HG03025 (cell line): ENCODE measurements at regions not wholly inside any gene's neighbourhood (a gene's known extent, or its start where the extent isn't known, plus 50 kb on each side); places are given as distances from the start of the nearest gene placed in this dataset.
"Not testable (repeated sequence)": the region's sequence is repeated elsewhere in the genome, so short reads cannot be mapped to it uniquely, and the experiment has no call there.

ENCODE experiments used
- ATAC-seq: cut with Tn5 transposase; IDR thresholded peaks from one replicate; pipeline ENCODE4 v1.9.1; 2021; ENCODE audit warnings: mild to moderate bottlenecking, moderate library complexity; ENCODE audit not compliant: unreplicated experiment, low FRiP score

- ATAC-seq: no peak
Observed at GRCh38 chr14:106728611-106729010, 1202.2 kb downstream of the TMEM121 start.

DNA sequence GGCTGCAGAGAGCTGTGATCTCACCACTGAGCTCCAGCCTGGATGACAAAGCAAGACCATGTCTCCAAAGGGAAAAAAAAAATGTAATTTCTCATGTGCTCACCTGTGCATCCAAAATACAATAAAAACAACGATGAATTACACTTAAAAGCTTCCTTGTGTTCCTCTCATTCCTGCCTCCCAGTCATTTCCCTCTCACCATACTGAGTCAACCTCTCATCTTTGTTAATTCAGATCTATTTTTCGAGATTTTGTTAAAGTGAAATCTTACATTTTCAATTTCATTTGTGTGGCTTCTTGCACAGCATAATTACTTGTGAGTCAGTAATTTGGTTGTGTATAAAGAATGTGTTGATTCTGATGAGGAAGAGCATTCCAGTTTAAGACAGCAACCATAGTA, 1203.2 kb downstream of the TMEM121 start:
- ATAC-seq: no peak

DNA sequence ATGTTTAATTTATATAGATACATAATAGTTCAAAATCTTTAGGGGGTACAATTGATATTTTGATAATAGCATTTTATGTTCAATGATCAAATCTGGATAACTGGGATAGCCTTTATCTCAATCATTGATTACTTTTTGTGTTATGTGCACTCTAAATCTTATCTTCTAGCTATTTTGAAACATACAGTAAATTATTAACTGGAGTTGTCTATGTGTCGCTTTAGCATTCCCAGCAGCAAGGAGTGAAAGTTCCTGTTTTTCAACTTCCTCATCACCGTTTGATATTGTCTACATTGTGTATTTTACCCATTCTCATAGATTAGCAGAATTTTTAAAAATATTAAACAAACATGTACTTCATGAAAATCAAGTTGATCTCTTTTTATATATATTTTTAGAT, 1207.4 kb downstream of the TMEM121 start:
- no peak for ATAC-seq

- no peak for ATAC-seq
Observed at GRCh38 chr14:106737021-106737420, 1210.6 kb downstream of the TMEM121 start.

DNA sequence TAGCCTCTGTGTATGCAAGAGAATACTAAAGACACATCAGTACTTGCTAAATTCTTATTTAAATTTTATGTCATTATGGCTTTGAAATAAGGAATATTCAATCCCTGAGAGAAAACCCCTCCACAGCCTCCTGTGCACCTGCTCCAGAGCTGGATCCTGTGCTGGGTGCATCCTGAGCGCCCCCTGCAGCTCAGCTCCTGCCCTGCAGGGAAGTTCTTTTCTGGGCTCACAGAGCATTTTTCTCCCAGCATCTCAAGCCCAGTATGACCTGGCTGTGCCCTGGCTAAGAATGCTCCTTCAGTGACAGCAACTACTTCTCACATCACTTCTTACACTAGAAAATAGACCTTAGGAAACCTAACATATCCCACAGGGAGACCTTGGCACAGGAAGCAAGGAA, 1211.7 kb downstream of the TMEM121 start:
- no peak for ATAC-seq

DNA sequence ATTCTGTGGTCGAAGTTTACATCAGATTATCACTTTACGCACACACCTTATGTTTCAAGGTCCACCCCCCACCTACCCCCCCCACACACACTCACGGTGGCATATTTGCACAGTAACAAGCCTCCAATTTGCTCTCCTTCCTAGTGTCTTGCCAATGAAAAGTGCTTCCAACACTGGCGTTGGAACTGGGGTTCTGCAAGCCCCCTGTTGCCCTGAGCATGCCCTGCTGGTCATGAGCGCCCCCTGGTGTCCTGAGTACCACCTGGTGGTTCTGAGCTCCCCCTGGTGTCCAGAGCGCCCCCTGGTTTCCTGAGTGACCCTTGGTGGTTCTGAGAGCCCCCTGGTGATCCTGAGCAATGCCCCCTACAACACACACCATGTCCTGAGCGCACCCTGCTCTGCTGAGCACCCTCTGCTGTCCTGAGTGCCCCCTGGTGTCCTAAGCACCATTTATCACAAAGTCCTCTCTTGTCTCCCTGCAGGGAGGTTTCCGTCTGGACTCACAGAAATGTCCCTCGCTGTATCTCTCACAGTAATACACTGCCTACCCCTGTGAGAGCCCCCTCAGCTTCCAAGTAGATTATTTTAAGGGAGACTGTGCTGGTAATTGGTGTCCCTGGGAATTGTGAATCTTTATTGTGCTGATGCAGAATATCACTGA, 1212.3 kb downstream of the TMEM121 start:
- ATAC-seq: not testable (repeated sequence)

DNA sequence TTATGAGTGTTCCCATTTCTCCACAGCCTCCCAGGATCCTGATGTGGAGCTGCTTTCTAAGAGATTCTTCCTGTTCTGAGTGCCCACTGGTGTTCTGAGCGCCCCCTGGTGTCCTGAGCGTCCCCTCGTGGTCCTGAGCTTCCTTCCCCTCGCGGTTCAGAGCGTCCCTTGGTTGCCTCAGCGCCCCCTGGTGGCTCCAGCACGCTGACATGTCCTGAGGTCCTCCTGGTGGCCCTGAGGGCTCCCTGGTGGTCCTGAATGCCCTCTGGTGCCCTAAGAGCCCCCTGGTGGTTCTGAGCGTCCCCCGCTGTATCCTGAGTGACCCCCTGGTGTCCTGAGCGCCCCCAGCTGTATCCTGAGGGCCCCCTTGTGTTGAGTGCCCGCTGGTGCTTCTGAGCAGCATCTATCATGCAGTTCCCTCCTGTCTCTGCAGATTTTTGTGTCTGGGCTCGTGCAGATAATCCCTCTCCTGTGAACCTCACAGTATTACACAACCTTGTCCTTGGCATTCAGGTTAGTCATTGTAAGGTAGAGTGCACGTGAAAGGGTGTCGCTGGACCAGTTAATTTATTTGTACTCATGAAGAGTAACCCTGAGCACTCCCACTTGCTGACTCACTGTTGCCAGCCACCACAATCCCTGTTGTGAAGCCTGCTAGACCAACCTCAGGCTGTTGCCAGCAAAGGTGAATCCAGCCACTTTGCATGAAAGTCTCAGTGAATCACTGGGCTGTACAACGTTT, 1214.9 kb downstream of the TMEM121 start:
- ATAC-seq: not testable (repeated sequence)

DNA sequence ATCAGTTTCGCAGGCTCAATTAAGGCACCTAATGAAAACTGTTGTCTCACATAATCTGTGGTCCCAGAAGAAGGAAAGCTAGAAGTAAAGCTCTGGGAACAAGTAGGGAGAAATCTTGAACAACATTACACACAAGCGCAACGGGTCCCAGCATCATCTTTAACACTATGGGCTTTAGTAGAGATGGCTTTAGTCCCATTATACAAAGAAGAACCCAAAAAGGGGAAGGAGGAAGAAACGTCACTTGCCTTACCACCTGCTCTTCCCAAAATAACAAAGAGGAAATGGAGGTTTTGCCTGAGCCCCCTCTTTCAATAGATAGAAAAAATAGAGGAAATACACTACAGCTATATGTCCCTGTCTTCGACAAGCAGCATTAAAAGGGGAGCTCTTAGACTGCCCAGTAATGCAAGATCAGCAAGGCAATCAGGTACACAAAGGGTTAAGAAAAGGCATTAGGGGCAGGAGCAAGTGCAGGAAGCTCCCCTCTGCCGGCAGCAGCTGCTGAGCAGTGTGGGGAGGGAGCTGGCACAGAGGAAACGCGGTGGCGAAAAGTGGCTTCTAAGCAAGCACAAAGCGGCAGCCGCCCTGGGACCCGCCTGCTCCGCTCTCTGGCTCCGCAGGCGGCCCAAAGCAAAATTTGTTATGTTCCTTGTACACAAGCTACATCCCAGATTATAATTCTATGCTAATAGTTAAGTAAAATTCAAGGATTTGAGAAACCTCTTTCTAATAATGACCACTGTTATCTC, 1218.8 kb downstream of the TMEM121 start:
- peak; percentile 51 for ATAC-seq

- not testable (repeated sequence) for ATAC-seq
Observed at GRCh38 chr14:106750089-106750488, 1223.7 kb downstream of the TMEM121 start.

DNA sequence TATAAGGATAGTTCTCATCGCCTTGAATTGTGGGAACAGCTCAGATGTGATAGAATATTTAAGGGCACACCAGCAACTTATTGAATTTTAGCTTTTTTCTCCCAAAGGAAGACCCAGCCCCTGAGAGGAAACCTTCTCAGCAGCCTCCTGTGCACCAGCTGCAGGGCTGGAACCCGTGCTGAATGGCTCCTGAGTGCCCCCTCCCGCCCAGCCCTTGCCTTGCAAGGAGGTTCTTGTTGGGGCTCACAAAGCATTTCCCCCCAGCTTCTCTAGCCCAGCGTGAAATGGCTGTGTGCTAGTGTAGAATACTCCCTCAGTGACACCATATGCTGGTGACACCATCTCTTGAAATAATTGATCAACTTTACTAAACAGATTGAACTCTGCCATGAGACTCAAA, 1227.4 kb downstream of the TMEM121 start:
- ATAC-seq: not testable (repeated sequence)

DNA sequence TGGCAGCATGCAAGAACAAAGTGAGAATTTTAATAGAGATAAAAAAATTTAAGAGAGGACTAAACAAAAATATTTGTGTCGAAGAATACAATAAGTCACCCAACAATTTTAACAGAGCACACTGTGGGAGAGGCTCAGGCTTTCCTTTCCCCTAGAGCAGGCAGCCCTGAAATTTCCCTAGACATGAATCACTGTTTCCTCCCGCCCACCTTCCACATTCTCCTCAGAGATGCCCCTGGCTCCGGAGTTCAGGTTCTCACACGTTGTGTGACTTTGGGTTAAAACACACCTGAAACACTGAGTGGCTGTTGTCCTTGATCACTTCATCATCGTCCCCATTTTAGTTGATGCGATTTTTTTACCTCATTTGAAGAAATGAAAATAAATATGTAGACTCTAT, 1231.1 kb downstream of the TMEM121 start:
- not testable (repeated sequence) for ATAC-seq

GRCh38 chr14:106761886-106762816, 1235.8 kb downstream of the TMEM121 start:
- not testable (repeated sequence) for ATAC-seq

DNA sequence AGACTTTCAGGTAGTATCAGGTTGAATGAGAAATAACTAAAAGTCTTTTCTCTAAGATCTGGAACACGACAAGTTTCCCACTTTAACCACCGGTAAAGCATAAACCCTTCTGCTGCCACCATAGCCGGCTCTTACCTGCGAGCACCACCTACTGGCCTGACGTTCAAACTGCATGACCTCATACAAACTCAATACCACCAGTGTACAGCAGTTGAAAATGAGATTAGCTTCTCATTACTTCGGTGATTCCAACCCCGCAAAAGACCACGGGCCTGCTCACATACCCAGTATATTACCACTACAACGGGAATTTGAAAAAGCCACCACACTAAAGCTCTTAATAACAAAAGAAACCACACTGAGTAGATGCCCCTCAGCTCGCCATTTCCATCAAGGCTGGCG, 1238.6 kb downstream of the TMEM121 start:
- ATAC-seq: not testable (repeated sequence)

GRCh38 chr14:106766145-106766544, 1239.8 kb downstream of the TMEM121 start:
- ATAC-seq: no peak

DNA sequence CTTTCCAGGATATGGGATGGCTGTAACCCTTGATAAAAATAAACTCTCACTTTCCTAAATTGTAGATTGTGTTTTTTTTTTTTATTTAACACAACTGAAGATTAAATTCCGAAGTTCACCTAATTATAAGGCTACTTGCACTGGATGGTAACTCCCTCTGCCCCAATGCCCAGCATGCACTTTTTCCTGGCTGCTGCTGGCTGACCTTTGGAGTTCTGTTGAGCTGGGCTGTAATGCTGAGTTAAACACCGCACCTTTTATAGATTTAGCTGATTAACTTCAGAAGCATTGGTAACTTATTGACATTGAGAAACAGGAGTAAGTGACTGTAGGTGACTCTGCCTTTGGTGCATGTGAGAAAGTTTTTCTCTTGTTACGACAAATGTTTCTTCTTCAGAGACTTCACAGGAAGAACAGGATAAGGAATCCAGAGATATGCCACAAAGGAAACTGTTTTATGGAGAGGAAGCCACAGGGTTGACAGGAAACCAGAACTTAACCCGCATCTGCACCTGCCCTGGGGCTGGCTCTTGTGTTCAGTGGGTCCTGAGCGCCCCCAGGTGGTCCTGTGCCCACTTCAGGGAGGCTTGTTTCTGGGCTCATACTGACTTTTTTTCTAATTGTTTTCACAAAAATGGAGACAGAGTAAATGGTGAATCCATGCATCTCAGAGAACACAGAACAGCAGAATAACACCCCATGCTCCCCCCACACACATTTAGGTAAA, 1240.3 kb downstream of the TMEM121 start:
- not testable (repeated sequence) for ATAC-seq

- ATAC-seq: not testable (repeated sequence)
Observed at GRCh38 chr14:106768230-106768629, 1241.8 kb downstream of the TMEM121 start.

- ATAC-seq: not testable (repeated sequence)
Observed at GRCh38 chr14:106768972-106769700, 1242.8 kb downstream of the TMEM121 start.

GRCh38 chr14:106770158-106770672, 1243.8 kb downstream of the TMEM121 start:
- not testable (repeated sequence) for ATAC-seq
